VCaP (cell line): ENCODE measurements at regions not wholly inside any gene's neighbourhood (a gene's known extent, or its start where the extent isn't known, plus 50 kb on each side); places are given as distances from the start of the nearest gene placed in this dataset.

Source experiments
- H3K27ac ChIP-seq: fragments of 450-650 bp; 2 replicates; pipeline ENCODE4 v1.5.1; 2017
- CTCF ChIP-seq: fragments of 450-650 bp; conservative IDR thresholded peaks from 2 replicates; pipeline ENCODE4 v1.5.1; 2017; ENCODE audit warnings: mild to moderate bottlenecking, moderate library complexity

- H3K27ac ChIP-seq, result no peak overlapping the region
- no peak for TF ChIP-seq CTCF
These were observed 251.2 kb upstream of the VEPH1 start for GRCh38 chr3:157754451-157754850.

GRCh38 chr3:157753787-157754136 is 250.5 kb upstream of the VEPH1 start:
- no peak overlapping the region for H3K27ac ChIP-seq
- TF ChIP-seq CTCF, result no peak

GRCh38 chr3:157752956-157753786 is 250.0 kb upstream of the VEPH1 start:
- H3K27ac ChIP-seq, result no peak overlapping the region
- TF ChIP-seq CTCF, result no peak

- no peak overlapping the region for H3K27ac ChIP-seq
- TF ChIP-seq CTCF, result no peak
These were observed 249.3 kb upstream of the VEPH1 start for GRCh38 chr3:157752554-157752953.

GRCh38 chr3:157751386-157751785 is 248.2 kb upstream of the VEPH1 start:
- no peak overlapping the region for H3K27ac ChIP-seq
- no peak for TF ChIP-seq CTCF

- no peak for TF ChIP-seq CTCF
- H3K27ac ChIP-seq, result no peak overlapping the region
These were observed 243.2 kb upstream of the VEPH1 start for GRCh38 chr3:157746391-157746790.

GRCh38 chr3:157741607-157742006 is 238.4 kb upstream of the VEPH1 start:
- TF ChIP-seq CTCF, result no peak
- no peak overlapping the region for H3K27ac ChIP-seq
